ENCODE measurements at regions not wholly inside any gene's neighbourhood (a gene's known extent, or its start where the extent isn't known, plus 50 kb on each side); places are given as distances from the start of the nearest gene placed in this dataset.

DNA sequence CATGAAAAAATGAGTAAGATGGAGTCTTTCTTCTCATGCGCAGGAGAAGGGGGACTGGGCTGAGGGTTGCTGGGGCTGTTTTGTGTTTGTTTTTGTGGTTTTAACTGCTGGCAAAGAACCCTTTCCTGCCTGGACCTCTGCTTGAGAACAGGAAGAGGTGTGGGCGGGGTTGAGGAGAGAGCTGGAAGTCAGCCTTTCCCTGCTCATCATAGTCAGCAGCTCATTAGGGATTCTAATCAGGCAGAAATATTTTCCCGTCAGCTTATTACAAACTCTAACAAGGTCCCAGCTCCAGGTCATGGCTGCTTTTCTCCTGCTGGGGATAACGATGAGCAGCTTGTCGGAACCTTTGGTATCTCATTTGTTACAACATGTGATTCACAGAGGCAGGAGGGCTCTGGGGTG, 185.0 kb upstream of the NRXN3 start:
- TF ChIP-seq, protein P1, sequence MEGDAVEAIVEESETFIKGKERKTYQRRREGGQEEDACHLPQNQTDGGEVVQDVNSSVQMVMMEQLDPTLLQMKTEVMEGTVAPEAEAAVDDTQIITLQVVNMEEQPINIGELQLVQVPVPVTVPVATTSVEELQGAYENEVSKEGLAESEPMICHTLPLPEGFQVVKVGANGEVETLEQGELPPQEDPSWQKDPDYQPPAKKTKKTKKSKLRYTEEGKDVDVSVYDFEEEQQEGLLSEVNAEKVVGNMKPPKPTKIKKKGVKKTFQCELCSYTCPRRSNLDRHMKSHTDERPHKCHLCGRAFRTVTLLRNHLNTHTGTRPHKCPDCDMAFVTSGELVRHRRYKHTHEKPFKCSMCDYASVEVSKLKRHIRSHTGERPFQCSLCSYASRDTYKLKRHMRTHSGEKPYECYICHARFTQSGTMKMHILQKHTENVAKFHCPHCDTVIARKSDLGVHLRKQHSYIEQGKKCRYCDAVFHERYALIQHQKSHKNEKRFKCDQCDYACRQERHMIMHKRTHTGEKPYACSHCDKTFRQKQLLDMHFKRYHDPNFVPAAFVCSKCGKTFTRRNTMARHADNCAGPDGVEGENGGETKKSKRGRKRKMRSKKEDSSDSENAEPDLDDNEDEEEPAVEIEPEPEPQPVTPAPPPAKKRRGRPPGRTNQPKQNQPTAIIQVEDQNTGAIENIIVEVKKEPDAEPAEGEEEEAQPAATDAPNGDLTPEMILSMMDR (IDR thresholded peaks at IDR 0.05) = no peak

DNA sequence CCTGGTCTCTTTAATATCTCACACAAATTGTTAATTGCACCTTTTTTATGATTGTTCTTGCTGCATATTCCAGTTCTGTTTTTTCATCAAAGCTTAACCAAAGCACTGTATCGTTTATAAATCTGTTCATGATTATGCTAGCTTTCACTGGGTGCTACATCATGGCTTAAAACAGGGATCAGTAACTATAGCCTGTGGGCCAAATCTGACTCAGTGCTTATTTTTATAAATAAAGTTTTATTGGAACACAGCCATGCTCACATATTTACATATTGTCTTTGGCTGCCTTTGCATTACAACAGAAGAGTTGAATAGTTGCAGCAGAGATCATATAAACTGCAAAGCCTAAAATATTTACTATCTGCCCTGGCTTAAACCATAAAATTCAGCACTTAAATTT, 183.4 kb upstream of the NRXN3 start:
- TF ChIP-seq, protein P1 (IDR thresholded peaks at IDR 0.05) = no peak

DNA sequence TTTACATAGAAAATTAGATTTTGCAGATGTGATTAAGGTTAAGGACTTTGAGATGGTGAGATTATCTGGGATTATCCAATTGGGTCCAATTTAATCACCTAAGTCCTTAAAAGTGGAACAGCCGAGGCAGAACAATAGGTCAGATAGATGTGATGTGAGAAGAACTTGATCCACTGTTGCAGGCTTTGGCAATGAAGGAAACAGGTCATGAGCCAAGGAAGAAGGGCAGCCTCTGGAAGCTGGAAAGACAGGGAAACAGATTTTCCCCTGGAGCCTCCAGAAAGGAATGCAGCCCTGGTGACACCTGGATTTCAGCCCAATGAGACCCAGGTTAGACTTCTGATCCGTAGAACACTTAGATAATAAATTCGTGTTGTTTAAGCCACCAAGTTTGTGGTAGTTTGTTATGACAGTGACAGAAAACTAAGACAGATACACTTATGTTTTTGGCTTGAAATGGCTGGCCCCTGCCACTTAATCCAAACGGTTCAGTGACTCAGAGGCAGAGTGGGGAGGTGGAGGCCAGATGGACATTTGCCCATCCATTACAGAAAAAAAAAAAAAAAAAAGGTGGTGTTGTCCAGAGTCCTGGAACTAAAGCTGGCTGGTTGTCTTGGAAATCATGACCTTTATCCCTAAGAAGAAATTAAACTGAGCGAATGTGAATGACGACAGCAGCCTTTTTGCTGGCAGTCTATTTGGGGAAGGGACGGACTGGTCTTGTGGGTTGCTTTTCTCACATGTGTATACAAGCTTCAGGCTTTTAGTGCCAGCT, 181.9 kb upstream of the NRXN3 start:
- TF ChIP-seq, protein P1 (IDR thresholded peaks at IDR 0.05) = no peak

DNA sequence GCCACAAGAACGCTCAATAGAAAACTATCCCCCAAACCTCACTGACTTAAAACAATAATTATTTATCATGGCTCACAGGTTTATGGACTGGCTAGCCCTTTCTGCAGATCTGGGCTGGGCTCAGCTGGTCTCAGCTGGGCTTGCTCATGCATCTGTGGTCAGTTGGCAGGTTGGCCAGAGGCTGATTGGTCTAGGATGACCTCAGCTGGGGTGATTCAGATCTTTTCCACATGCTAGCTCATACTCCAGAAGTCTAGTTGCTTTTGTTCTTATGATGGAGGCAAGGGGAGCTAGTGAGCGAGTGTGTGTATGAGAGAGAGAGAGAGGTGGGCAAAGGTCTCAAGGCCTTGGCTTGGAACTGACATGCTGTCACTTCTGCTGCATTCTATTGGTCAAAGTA, 181.2 kb upstream of the NRXN3 start:
- TF ChIP-seq, protein P1 (IDR thresholded peaks at IDR 0.05) = no peak

DNA sequence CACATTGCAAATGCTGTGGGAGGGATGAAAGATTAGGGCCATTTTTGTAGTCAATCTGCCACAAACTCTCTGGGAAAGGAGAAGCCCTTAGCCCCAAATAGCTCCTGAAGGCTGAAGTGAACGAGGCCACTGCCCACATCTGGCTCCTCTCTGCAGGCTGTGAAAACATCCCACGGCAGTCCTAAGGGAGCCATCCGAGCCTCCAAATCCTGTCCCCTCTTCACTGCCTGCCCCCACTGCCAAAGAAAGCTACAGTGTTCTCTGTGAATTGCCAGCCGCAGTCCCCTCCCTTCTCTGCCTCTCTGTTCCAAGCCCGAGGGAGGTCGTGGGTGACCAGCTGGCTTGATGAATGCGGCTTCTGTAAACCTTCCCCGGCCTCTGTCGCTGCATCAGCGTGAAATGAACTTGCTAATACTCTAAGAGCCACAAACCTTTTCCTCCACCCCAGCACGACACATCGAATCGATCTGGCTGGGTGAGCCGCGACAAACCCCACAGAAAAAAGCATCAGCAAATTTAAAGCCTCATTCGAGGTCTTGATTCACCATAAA, 180.7 kb upstream of the NRXN3 start:
- TF ChIP-seq, protein P1 (IDR thresholded peaks at IDR 0.05) = no peak

DNA sequence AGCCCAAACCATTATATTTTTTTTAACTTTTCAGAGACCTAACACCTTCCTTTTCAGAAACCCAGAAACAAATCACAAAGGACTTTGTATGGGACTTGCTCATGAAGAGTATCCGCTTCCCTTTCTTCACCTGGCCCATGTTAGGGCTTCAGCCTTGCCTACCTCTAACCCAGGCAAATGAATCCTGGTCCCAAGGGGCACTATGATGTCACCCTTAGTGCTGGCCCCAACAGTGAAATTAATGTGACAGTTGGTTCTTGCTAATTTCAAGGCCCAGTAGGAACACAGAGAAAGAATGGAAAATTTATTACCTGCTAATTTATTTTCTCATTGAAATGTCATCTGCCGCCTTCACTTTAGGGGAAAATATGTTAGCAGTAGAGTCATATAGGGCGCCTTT, 179.8 kb upstream of the NRXN3 start:
- TF ChIP-seq, protein P1 (IDR thresholded peaks at IDR 0.05) = no peak

DNA sequence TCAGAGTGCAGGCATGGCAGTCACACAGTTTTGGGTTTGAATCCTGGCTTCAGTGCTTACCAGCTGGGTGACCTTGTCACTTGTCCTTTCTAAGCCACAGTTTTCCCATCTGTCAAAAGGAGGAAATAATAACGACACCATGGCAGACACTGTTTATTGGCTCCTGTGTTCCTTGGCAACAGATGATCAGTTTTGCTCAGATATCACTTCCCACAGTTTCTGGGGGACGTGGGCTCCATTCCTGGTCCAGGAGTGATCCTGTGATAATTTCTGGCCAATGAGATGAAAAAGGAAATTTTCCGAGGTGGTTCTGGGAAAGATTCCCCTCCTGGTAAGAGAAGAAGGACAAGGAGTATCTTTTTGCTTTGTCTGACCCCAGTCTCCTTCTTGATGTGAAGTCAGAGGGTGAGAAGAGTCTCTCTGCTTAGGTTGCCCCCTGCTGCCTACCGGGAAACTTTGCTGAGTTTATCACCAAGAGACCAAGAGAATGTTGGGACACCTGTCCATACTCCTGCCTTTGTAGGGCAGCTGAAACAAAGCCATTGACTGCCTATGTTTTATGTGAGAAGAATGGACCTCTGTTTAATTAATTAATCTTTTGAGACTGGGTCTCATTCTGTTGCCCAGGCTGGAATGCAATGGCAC, 178.9 kb upstream of the NRXN3 start:
- TF ChIP-seq, protein P1 (IDR thresholded peaks at IDR 0.05) = no peak
